OCI-LY7 (cell line): ENCODE measurements at regions not wholly inside any gene's neighbourhood (a gene's known extent, or its start where the extent isn't known, plus 50 kb on each side); places are given as distances from the start of the nearest gene placed in this dataset.

ENCODE experiments used
- CTCF ChIP-seq: fragments of 200-600 bp; sonication (generic); conservative IDR thresholded peaks from 2 replicates; pipeline ENCODE4 v1.5.1; 2014; ENCODE audit warnings: mild to moderate bottlenecking, antibody characterized with exemption, low read length, moderate library complexity, mixed read lengths
- EZH2phosphoT487 ChIP-seq: fragments of 200-600 bp; sonication (generic); IDR thresholded peaks from 2 replicates; pipeline ENCODE4 v1.6.1; 2018; ENCODE audit warnings: low read depth, borderline replicate concordance, mild to moderate bottlenecking, mixed run types, antibody characterized with exemption, low read length, moderate library complexity, mixed read lengths

GRCh38 chr4:126427853-126428252, 1113.1 kb downstream of the FAT4 start:
- TF ChIP-seq CTCF (no peak), EZH2phosphoT487 (no peak)
